Hepatocyte (in vitro differentiated cells): ENCODE measurements at regions not wholly inside any gene's neighbourhood (a gene's known extent, or its start where the extent isn't known, plus 50 kb on each side); places are given as distances from the start of the nearest gene placed in this dataset.

ENCODE experiments used
- DNase-seq: peaks from one replicate; pipeline ENCODE4 v3.0.0-alpha.2; 2016; ENCODE audit warnings: low spot score
- H2AFZ ChIP-seq: fragments of 200-600 bp; sonication (generic); 2 replicates; pipeline ENCODE4 v1.6.0; 2016; ENCODE audit warnings: antibody characterized with exemption, mild to moderate bottlenecking
- H3K27ac ChIP-seq: fragments of 200-600 bp; sonication (generic); 2 replicates; pipeline ENCODE4 v1.5.1; 2016; ENCODE audit warnings: mild to moderate bottlenecking
- H3K27me3 ChIP-seq: fragments of 200-600 bp; sonication (generic); 2 replicates; pipeline ENCODE4 v1.6.1; 2016
- H3K36me3 ChIP-seq: fragments of 200-600 bp; sonication (generic); replicated peaks from 2 replicates; pipeline ENCODE4 v1.5.1; 2016; ENCODE audit warnings: low read depth; ENCODE audit not compliant: insufficient read depth
- H3K4me1 ChIP-seq: fragments of 200-600 bp; sonication (generic); 2 replicates; pipeline ENCODE4 v1.5.1; 2016; ENCODE audit warnings: mild to moderate bottlenecking, moderate library complexity; ENCODE audit not compliant: insufficient read depth
- H3K4me2 ChIP-seq: fragments of 200-600 bp; sonication (generic); 2 replicates; pipeline ENCODE4 v1.6.0; 2016
- H3K4me3 ChIP-seq: fragments of 200-600 bp; sonication (generic); 2 replicates; pipeline ENCODE4 v1.5.1; 2016; ENCODE audit warnings: mild to moderate bottlenecking
- H3K79me2 ChIP-seq: fragments of 200-600 bp; sonication (generic); 2 replicates; pipeline ENCODE4 v1.6.0; 2017; ENCODE audit warnings: mild to moderate bottlenecking
- H3K9me2 ChIP-seq: fragments of 200-600 bp; sonication (generic); replicated peaks from 2 replicates; pipeline ENCODE4 v1.6.0; 2017; ENCODE audit warnings: mild to moderate bottlenecking; ENCODE audit not compliant: insufficient read depth
- H3K9me3 ChIP-seq: fragments of 200-600 bp; sonication (generic); 2 replicates; pipeline ENCODE4 v1.5.1; 2016; ENCODE audit warnings: low read depth, mild to moderate bottlenecking
- H4K20me1 ChIP-seq: fragments of 200-600 bp; sonication (generic); 2 replicates; pipeline ENCODE4 v1.6.0; 2016; ENCODE audit warnings: mild to moderate bottlenecking; ENCODE audit not compliant: insufficient read depth, poor library complexity, severe bottlenecking
- CTCF ChIP-seq: fragments of 200-600 bp; sonication (generic); IDR thresholded peaks from 2 replicates; pipeline ENCODE4 v1.5.1; 2016; ENCODE audit warnings: antibody characterized with exemption, mild to moderate bottlenecking; ENCODE audit not compliant: poor library complexity
- EZH2 ChIP-seq: fragments of 200-600 bp; sonication (generic); IDR thresholded peaks from 2 replicates; pipeline ENCODE4 v1.6.1; 2016; ENCODE audit warnings: antibody characterized with exemption, mild to moderate bottlenecking, borderline replicate concordance
- EZH2phosphoT487 ChIP-seq: fragments of 200-600 bp; sonication (generic); IDR thresholded peaks from one replicate; pipeline ENCODE4 v1.6.1; 2018; ENCODE audit warnings: antibody characterized with exemption, mild to moderate bottlenecking, low read depth, moderate library complexity; ENCODE audit not compliant: unreplicated experiment, severe bottlenecking
- WGBS: methylation state at CpG from one replicate; pipeline ENCODE4 v1.1.6; 2016; ENCODE audit warnings: low lambda C conversion rate; ENCODE audit errors: missing lambda C conversion rate; 5-methylcytosine and 5-hydroxymethylcytosine counted together

- no peaks in the 10 kb centered on the region for H3K9me3 ChIP-seq
- H3K9me2 ChIP-seq, result no peaks in the 10 kb centered on the region
- DNase-seq, result no peak
- no peaks in the 10 kb centered on the region for H3K79me2 ChIP-seq
- no peak overlapping the region for H3K4me2 ChIP-seq
- no peaks in the 10 kb centered on the region for H3K27me3 ChIP-seq
- H3K4me1 ChIP-seq, result peaks cover 9% of the 10 kb centered on the region
- H3K36me3 ChIP-seq, result no peaks in the 10 kb centered on the region
- no peak overlapping the region for H3K4me3 ChIP-seq
- no peak overlapping the region for H2AFZ ChIP-seq
- TF ChIP-seq CTCF (no peak), EZH2 (no peak), EZH2phosphoT487 (no peak)
- H4K20me1 ChIP-seq, result no peaks in the 10 kb centered on the region
- 83% methylated on average over 1 of the region's 1 CpG for WGBS
- H3K27ac ChIP-seq, result peak overlapping the region; percentile 61
Measured at GRCh38 chr12:46608431-46609272, 217.1 kb downstream of the SLC38A4 start.

GRCh38 chr12:46604684-46605083 lies 221.1 kb downstream of the SLC38A4 start:
- no peak for DNase-seq
- Histone ChIP-seq H3K4me1 (peaks cover 9% of the 10 kb centered on the region), H4K20me1 (no peaks in the 10 kb centered on the region), H3K79me2 (no peaks in the 10 kb centered on the region), H3K27me3 (no peaks in the 10 kb centered on the region), H2AFZ (no peak overlapping the region), H3K9me3 (peaks cover 3% of the 10 kb centered on the region), H3K4me3 (no peak overlapping the region), H3K36me3 (no peaks in the 10 kb centered on the region), H3K4me2 (no peak overlapping the region), H3K27ac (no peak overlapping the region), H3K9me2 (no peaks in the 10 kb centered on the region)
- TF ChIP-seq CTCF (no peak), EZH2 (no peak), EZH2phosphoT487 (no peak)
- 96% methylated on average over 4 of the region's 4 CpGs for WGBS

GRCh38 chr12:46603776-46604456 lies 221.9 kb downstream of the SLC38A4 start:
- Histone ChIP-seq H3K9me3 (peaks cover 3% of the 10 kb centered on the region), H3K27me3 (no peaks in the 10 kb centered on the region), H3K4me3 (no peak overlapping the region), H3K9me2 (no peaks in the 10 kb centered on the region), H3K27ac (no peak overlapping the region), H4K20me1 (no peaks in the 10 kb centered on the region), H3K4me2 (no peak overlapping the region), H3K79me2 (no peaks in the 10 kb centered on the region), H3K36me3 (no peaks in the 10 kb centered on the region), H3K4me1 (peaks cover 2% of the 10 kb centered on the region), H2AFZ (no peak overlapping the region)
- no peak for DNase-seq
- no peak for TF ChIP-seq EZH2
- TF ChIP-seq EZH2phosphoT487, result no peak
- TF ChIP-seq CTCF, result no peak
- WGBS, result 95% methylated on average over 3 of the region's 3 CpGs
